Stomach smooth muscle (tissue), 2 donors: ENCODE measurements at regions not wholly inside any gene's neighbourhood (a gene's known extent, or its start where the extent isn't known, plus 50 kb on each side); places are given as distances from the start of the nearest gene placed in this dataset.

ENCODE experiments used
- H3K27ac ChIP-seq: one replicate; pipeline ENCODE4 v1.7.0; 2013; ENCODE audit warnings: mild to moderate bottlenecking, low read length, inconsistent platforms
- H3K27me3 ChIP-seq, 2 donors: one replicate each; pipeline ENCODE4 v1.7.0; 2013; ENCODE audit warnings: low read length in 2 of 2; ENCODE audit not compliant: insufficient read depth in 2 of 2, control insufficient read depth in 1 of 2
- H3K36me3 ChIP-seq, 2 donors: one replicate each; pipeline ENCODE4 v1.7.0; 2013; ENCODE audit warnings: low read length in 2 of 2; ENCODE audit not compliant: control insufficient read depth in 2 of 2, insufficient read depth in 2 of 2
- H3K4me1 ChIP-seq: one replicate; pipeline ENCODE4 v1.7.0; 2013; ENCODE audit warnings: low read length; ENCODE audit not compliant: control insufficient read depth, insufficient read depth
- H3K4me3 ChIP-seq, 2 donors: one replicate each; pipeline ENCODE4 v1.7.0; 2013; ENCODE audit warnings: low read length in 2 of 2
- H3K9ac ChIP-seq, 2 donors: one replicate each; pipeline ENCODE4 v1.7.0; 2013; ENCODE audit warnings: low read length in 2 of 2, mild to moderate bottlenecking in 1 of 2
- H3K9me3 ChIP-seq, 2 donors: one replicate each; pipeline ENCODE4 v1.7.0; 2013; ENCODE audit warnings: low read length in 2 of 2; ENCODE audit not compliant: control insufficient read depth in 2 of 2
- donor health status: healthy.
- donor health status: Pancreatic carcinoma.

DNA sequence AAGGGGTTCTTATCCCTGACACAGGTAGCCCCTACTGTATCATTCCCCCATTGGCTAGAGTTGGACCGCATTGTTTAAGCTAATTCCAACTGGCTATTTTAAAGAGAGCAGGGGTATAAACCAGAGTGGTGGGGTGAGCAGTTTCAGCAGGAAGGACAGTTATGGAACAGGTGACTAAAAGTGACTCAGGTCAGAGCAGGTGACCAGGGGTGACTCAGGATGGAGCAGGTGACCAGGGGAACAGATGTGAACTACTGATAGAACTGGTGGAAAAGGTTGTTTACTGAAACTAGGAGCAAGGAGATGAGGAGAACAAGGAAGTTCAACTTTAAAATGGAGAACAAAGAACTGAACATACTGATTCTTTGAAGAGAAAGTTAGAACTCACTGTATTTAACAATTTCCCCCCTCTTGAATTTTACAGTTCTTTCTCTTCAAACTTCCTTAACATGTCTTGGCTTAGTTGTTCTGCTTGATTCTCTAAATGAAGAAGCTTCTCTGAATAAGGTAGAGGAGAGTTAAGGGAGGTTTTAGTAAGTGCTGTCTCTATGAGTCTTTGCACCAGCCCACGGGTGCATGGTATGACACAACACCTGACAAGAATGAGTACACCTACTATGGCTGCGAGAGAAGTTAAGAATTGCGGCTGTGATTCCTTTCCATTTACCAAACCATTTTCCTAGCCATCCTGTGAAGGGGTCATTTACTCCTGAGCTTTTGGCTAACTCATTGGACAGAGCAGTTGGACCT lies 83.4 kb upstream of the WNT7A start:
- Histone ChIP-seq H3K27me3 (no peaks in the 10 kb centered on the region), H3K9ac (no peak overlapping the region), H3K4me1 (no peaks in the 10 kb centered on the region), H3K4me3 (no peak overlapping the region), H3K27ac (no peak overlapping the region), H3K9me3 (no peaks in the 10 kb centered on the region), H3K36me3 (no peaks in the 10 kb centered on the region)

DNA sequence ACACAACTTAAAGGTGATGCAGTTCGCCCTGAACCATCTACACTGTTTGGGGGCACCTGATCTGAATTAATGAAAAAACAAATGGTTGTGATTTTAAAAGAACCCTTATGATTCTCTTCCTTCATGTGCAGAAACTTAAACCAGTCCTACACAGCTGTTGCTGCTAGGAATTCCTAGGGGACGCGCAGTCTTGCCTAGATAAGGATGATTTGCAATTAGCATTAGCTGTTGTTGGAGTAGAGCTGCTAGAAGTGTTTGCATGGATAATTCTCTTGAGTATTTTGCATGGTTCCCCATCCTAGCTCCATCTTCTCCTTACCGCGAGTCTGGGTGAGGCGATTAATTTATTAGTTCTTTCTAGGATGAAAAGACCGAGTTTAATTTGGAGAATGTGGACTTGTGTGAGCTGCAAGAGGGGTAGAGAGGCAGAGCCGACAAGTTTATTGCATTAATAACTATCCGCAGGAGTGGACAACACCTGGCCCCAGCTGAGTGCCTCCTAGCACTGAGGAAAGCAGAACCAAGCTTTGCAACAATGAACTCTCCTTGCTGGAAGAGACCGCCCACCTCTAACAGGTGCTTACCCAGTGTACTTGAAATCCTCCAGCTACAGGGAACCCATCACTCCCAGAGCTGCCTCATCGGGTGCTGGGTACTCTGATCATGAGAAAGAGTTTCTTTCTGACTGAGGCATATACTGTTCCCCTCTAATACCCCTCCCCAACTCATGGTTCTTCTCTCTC lies 75.0 kb upstream of the WNT7A start:
- Histone ChIP-seq H3K27ac (no peak overlapping the region), H3K27me3 (no peaks in the 10 kb centered on the region), H3K36me3 (no peaks in the 10 kb centered on the region), H3K9ac (no peak overlapping the region), H3K4me3 (no peak overlapping the region), H3K4me1 (no peaks in the 10 kb centered on the region), H3K9me3 (peaks cover 0 to 3% of the 10 kb centered on the region in 2 donors)

DNA sequence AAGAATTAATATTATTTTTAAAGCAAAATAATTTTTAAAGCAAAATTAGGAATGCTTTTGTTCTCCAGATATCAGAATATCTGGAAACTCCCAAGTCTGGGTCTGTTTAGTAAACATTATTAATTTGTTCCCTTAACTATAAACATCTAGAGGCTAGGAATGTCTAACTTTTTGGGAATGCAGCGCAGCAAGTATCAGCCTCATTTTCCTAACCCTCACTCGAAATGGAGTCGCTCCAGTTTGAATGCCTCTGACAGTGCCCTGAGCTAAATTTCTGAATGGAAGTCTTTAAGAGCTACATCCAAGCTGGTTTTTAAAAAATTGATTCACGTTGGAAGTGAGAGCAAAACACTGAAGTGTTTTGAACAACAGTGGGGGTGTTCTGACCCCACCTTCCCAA lies 74.4 kb upstream of the WNT7A start:
- no peak overlapping the region for H3K9ac ChIP-seq

DNA sequence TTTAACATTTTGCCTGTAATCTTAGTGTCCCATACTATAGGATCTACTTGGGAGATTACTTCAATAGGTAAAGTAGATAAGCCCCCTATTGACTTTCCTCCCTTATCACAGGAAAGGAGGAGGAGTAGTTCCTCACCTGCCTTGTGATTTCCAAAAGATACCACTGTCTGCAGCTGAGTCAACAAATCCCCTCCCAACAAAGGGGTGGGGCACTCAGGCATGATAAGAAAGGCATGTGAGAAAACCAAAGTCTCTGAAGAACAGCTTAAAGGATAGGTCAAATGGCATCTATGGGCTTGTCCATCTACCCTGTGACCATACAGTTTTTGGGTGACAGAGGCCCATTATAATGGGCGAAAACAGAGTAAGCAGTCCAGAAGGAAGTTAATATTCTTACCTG lies 71.3 kb upstream of the WNT7A start:
- Histone ChIP-seq H3K4me1 (no peaks in the 10 kb centered on the region), H3K9ac (no peak overlapping the region), H3K4me3 (no peak overlapping the region), H3K9me3 (peaks cover 4% of the 10 kb centered on the region in 2 donors), H3K36me3 (no peaks in the 10 kb centered on the region), H3K27ac (no peak overlapping the region), H3K27me3 (no peaks in the 10 kb centered on the region)

More for the DNA sequence above, 74.4 kb upstream of the WNT7A start:
- peaks cover 0 to 4% of the 10 kb centered on the region in 2 donors for H3K9me3 ChIP-seq
- H3K4me1 ChIP-seq, result no peaks in the 10 kb centered on the region
- no peaks in the 10 kb centered on the region for H3K27me3 ChIP-seq
- no peaks in the 10 kb centered on the region for H3K36me3 ChIP-seq
- H3K4me3 ChIP-seq, result no peak overlapping the region
- no peak overlapping the region for H3K27ac ChIP-seq

DNA sequence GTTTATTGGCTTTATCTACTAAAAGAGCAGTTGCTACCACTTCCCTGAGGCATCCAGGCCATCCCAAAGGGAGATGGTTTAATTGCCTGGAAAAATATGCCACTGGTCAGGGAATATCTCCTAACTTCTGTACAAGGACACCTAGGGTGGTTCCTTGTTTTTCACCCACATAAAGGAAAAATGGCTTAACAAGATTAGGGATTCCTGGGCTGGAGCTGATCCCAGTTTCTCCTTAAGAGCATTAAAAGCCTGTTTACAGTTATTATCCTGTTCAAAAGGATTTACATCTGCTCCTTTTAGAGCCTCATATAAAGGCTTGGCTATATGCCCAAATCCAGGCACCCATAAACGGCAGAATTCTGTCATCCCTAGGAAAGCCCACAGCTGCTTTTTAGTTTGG lies 70.2 kb upstream of the WNT7A start:
- H3K9me3 ChIP-seq, result peaks cover 4% of the 10 kb centered on the region in 2 donors
- H3K4me1 ChIP-seq, result no peaks in the 10 kb centered on the region
- H3K36me3 ChIP-seq, result no peaks in the 10 kb centered on the region
- no peak overlapping the region for H3K27ac ChIP-seq
- H3K4me3 ChIP-seq, result no peak overlapping the region
- H3K27me3 ChIP-seq, result no peaks in the 10 kb centered on the region
- H3K9ac ChIP-seq, result no peak overlapping the region

DNA sequence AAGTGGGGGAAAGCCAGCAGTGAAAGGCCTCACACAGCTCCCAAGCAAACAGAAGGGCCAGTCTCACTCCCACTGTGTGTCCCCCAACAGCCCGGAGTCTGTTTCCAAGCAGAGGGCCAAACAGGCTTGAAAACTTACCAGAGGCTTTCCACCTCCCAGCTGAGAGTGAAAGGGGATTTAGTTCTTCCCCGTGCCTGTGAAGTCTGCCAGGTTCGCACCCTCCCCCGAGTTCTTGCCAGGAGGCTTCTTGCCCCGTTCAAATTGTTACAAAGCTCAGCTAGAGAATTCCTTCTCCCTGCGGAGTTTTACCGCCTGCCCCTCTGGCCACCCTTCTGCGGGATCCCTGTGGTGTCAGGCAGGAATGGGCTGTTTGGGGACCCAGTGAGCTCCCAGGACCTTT lies 68.0 kb upstream of the WNT7A start:
- Histone ChIP-seq H3K36me3 (no peaks in the 10 kb centered on the region), H3K27ac (no peak overlapping the region), H3K27me3 (no peaks in the 10 kb centered on the region), H3K9me3 (peaks cover 4% of the 10 kb centered on the region in 2 donors), H3K4me3 (no peak overlapping the region), H3K4me1 (no peaks in the 10 kb centered on the region), H3K9ac (no peak overlapping the region)

DNA sequence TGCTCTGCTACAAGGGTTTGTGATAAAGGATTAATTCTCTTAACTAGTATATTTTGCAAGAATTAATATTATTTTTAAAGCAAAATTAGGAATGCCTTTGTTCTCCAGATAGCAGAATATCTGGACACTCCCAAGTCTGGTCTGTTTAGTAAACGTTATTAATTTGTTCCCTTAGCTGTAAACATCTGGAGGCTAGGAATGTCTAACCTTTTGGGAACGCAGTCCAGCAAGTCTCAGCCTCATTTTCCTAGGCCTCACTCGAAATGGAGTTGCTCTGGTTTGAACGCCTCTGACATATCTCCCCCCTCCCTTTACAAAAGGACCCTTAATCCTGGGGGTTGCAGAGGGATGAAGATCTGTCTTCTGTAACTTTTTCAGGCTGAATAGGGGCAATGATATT lies 59.3 kb upstream of the WNT7A start:
- no peak overlapping the region for H3K9ac ChIP-seq
- no peaks in the 10 kb centered on the region for H3K36me3 ChIP-seq
- no peaks in the 10 kb centered on the region for H3K4me1 ChIP-seq
- H3K27me3 ChIP-seq, result no peaks in the 10 kb centered on the region
- H3K4me3 ChIP-seq, result no peak overlapping the region
- peaks cover 0 to 3% of the 10 kb centered on the region in 2 donors for H3K9me3 ChIP-seq
- no peak overlapping the region for H3K27ac ChIP-seq

DNA sequence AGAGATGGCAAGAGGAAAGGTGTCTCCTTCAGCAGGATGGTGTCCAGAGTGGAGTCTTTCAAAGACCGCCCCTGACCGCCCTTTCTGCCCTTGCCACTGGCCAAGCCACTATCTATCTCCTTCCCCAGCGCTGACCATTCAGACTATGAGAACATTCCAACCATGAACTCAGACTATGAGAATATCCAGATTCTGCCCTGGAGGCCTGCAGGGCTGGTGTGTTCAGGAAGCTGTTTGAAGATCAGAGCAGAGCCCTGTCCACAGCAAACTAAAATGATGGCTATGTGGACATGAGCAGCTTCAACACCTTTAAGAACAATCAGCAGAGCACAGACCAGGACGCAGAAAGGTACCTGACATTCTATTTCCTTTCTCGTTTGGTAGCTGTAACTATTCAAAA lies 57.3 kb upstream of the WNT7A start:
- Histone ChIP-seq H3K27ac (no peak overlapping the region), H3K4me3 (no peak overlapping the region), H3K36me3 (no peaks in the 10 kb centered on the region), H3K27me3 (peaks cover 0 to 7% of the 10 kb centered on the region in 2 donors), H3K9ac (no peak overlapping the region), H3K4me1 (no peaks in the 10 kb centered on the region), H3K9me3 (peaks cover 0 to 4% of the 10 kb centered on the region in 2 donors)

DNA sequence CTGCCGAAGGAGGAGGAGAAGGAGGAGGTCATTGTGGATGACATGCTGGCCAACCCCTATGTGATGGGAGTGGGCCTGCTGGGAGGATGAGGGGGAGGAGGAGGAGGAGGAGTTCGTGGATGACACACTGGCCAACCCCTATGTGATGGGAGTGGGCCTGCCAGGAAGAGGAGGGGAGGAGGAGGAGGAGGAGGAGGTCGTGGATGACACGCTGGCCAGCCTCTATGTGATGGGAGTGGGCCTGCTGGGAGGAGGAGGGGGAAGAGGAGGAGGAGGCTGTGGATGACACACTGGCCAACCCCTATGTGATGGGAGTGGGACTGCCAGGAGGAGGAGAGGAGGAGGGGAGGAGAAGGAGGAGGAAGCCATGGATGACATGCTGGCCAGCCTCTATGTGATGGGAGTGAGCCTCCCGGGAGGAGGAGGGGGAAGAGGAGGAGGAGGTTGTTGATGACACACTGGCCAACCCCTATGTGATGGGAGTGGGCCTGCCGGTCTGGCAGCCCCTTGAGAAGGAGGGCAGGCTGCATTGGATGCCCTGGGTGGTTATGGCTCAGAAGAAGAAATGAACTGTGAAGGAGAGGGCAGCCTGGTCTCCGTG lies 55.7 kb upstream of the WNT7A start:
- H3K4me3 ChIP-seq, result no peak overlapping the region
- H3K4me1 ChIP-seq, result no peaks in the 10 kb centered on the region
- peaks cover 8 to 10% of the 10 kb centered on the region in 2 donors for H3K9me3 ChIP-seq
- H3K36me3 ChIP-seq, result no peaks in the 10 kb centered on the region
- no peak overlapping the region for H3K27ac ChIP-seq
- peaks cover 0 to 11% of the 10 kb centered on the region in 2 donors for H3K27me3 ChIP-seq
- H3K9ac ChIP-seq, result no peak overlapping the region

DNA sequence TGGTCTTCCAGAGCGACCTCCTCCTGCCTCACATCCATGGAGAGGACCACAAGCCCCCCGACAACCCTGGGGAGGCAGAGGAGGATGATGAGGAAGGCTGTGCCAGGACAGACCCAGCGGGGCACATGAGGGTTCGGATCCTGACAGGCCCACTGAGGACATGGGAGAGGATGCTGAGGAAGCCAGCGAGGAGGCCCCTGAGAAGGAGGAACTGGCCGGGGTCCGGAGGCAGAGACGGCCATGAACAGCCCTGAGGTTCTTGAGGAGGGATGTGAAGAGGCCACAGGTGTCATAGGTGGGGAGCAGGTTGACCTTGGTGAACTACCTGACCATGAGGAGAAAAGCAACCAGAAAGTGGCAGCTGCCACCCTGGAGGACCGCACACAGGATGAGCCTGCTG lies 54.9 kb upstream of the WNT7A start:
- Histone ChIP-seq H3K27me3 (peaks cover 0 to 11% of the 10 kb centered on the region in 2 donors), H3K27ac (no peak overlapping the region), H3K9me3 (peaks cover 9 to 14% of the 10 kb centered on the region in 2 donors), H3K36me3 (no peaks in the 10 kb centered on the region), H3K9ac (no peak overlapping the region), H3K4me1 (no peaks in the 10 kb centered on the region), H3K4me3 (no peak overlapping the region)
